ENCODE measurements at regions not wholly inside any gene's neighbourhood (a gene's known extent, or its start where the extent isn't known, plus 50 kb on each side); places are given as distances from the start of the nearest gene placed in this dataset.

- H3K4me3 ChIP-seq (ENCODE audit: low read depth, low read length), result no peak overlapping the region
- TF ChIP-seq CTCF (IDR thresholded peaks at IDR 0.05; ENCODE audit: insufficient read depth, low read length), result no peak
- DNase-seq (ENCODE audit: low read depth), result peak; percentile 96
Observed at GRCh38 chr21:16741141-16741665, 771.6 kb upstream of the CXADR start.

GRCh38 chr21:16742131-16742641 is 770.7 kb upstream of the CXADR start:
- no peak overlapping the region for H3K4me3 ChIP-seq (ENCODE audit: low read depth, low read length)
- TF ChIP-seq CTCF (IDR thresholded peaks at IDR 0.05; ENCODE audit: insufficient read depth, low read length), result no peak
- DNase-seq (ENCODE audit: low read depth), result peak; percentile 88

- no peak overlapping the region for H3K4me3 ChIP-seq (ENCODE audit: low read depth, low read length)
- peak; percentile 45 for DNase-seq (ENCODE audit: low read depth)
- no peak for TF ChIP-seq CTCF (IDR thresholded peaks at IDR 0.05; ENCODE audit: insufficient read depth, low read length)
Observed at GRCh38 chr21:16742741-16743140, 770.1 kb upstream of the CXADR start.

GRCh38 chr21:16743317-16743716 is 769.5 kb upstream of the CXADR start:
- H3K4me3 ChIP-seq (ENCODE audit: low read depth, low read length), result no peak overlapping the region
- TF ChIP-seq CTCF (IDR thresholded peaks at IDR 0.05; ENCODE audit: insufficient read depth, low read length), result no peak
- no peak for DNase-seq (ENCODE audit: low read depth)

- TF ChIP-seq CTCF (IDR thresholded peaks at IDR 0.05; ENCODE audit: insufficient read depth, low read length), result no peak
- DNase-seq (ENCODE audit: low read depth), result no peak
Observed at GRCh38 chr21:16750926-16751325, 761.9 kb upstream of the CXADR start.

GRCh38 chr21:16751695-16752474 is 761.0 kb upstream of the CXADR start:
- H3K4me3 ChIP-seq (ENCODE audit: low read depth, low read length), result no peak overlapping the region
- DNase-seq (ENCODE audit: low read depth), result peak; percentile 32
- no peak for TF ChIP-seq CTCF (IDR thresholded peaks at IDR 0.05; ENCODE audit: insufficient read depth, low read length)

More at GRCh38 chr21:16750926-16751325, 761.9 kb upstream of the CXADR start:
- no peak overlapping the region for H3K4me3 ChIP-seq (ENCODE audit: low read depth, low read length)
